ENCODE measurements at regions not wholly inside any gene's neighbourhood (a gene's known extent, or its start where the extent isn't known, plus 50 kb on each side); places are given as distances from the start of the nearest gene placed in this dataset.
"Not testable (repeated sequence)": the region's sequence is repeated elsewhere in the genome, so short reads cannot be mapped to it uniquely, and the experiment has no call there.

- no peak for TF ChIP-seq CTCF (conservative IDR thresholded peaks at IDR 0.05; ENCODE audit: control insufficient read depth, insufficient read depth, low read depth, low read length)
- DNase-seq (ENCODE audit: low read depth): no peak
Measured at GRCh38 chr16:21341101-21341500, 63.0 kb upstream of the CRYM start.

DNA sequence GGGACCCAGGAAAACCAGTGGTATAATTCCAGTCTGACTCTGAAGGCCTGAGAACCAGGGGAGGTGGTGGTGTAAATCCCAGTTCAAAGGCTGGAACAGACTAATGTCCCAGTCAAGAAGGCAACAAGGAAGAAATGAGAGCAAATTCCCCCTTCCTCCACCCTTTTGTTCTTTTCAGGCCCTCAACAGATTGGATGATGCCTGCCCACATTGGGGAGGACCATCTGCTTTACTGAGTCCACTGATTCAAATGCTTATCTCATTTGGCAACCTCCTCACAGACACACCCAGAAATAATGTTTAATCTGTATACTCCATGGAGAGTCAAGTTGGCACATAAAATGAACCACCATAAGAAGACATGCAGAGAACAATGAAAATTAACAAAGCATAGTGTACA is 61.9 kb upstream of the CRYM start:
- DNase-seq (ENCODE audit: low read depth): no peak
- no peak for TF ChIP-seq CTCF (conservative IDR thresholded peaks at IDR 0.05; ENCODE audit: control insufficient read depth, insufficient read depth, low read depth, low read length)
- no peak overlapping the region for H3K4me3 ChIP-seq (ENCODE audit: control insufficient read depth, low read depth, low read length)

More at GRCh38 chr16:21341101-21341500, 63.0 kb upstream of the CRYM start:
- no peak overlapping the region for H3K4me3 ChIP-seq (ENCODE audit: control insufficient read depth, low read depth, low read length)

GRCh38 chr16:21339269-21339641 is 61.2 kb upstream of the CRYM start:
- no peak overlapping the region for H3K4me3 ChIP-seq (ENCODE audit: control insufficient read depth, low read depth, low read length)
- TF ChIP-seq CTCF (conservative IDR thresholded peaks at IDR 0.05; ENCODE audit: control insufficient read depth, insufficient read depth, low read depth, low read length): no peak
- no peak for DNase-seq (ENCODE audit: low read depth)

GRCh38 chr16:21338537-21339268 is 60.6 kb upstream of the CRYM start:
- no peak for DNase-seq (ENCODE audit: low read depth)
- no peak overlapping the region for H3K4me3 ChIP-seq (ENCODE audit: control insufficient read depth, low read depth, low read length)
- no peak for TF ChIP-seq CTCF (conservative IDR thresholded peaks at IDR 0.05; ENCODE audit: control insufficient read depth, insufficient read depth, low read depth, low read length)

DNA sequence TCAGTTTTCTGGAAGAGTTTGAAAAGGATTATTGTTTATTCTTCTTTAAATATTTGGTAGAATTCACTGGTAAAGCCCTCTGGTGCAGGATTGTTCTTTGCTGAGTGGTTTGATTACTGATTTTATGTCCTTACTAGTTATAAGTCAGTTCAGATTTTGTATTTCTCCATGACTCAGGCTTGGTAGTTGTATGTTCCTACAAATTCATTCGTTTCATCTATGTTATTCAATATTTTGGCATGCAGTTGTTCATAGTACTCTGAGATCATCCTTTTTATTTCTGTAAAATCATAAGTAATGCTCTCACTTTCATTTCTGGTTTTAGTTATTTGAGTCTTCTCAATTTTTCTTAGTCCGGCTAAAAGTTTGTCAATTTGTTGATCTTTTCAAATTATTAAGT is 58.1 kb upstream of the CRYM start:
- DNase-seq (ENCODE audit: low read depth): peak; percentile 45
- no peak for TF ChIP-seq CTCF (conservative IDR thresholded peaks at IDR 0.05; ENCODE audit: control insufficient read depth, insufficient read depth, low read depth, low read length)
- no peak overlapping the region for H3K4me3 ChIP-seq (ENCODE audit: control insufficient read depth, low read depth, low read length)

- H3K4me3 ChIP-seq (ENCODE audit: control insufficient read depth, low read depth, low read length): not testable (repeated sequence)
Measured at GRCh38 chr16:21334188-21335146, 56.4 kb upstream of the CRYM start.

GRCh38 chr16:21333683-21334082 is 55.6 kb upstream of the CRYM start:
- H3K4me3 ChIP-seq (ENCODE audit: control insufficient read depth, low read depth, low read length); DNase-seq (ENCODE audit: low read depth): not testable (repeated sequence)

More at GRCh38 chr16:21334188-21335146, 56.4 kb upstream of the CRYM start:
- not testable (repeated sequence) for DNase-seq (ENCODE audit: low read depth)
